CD14-positive monocyte (primary cell): ENCODE measurements at regions not wholly inside any gene's neighbourhood (a gene's known extent, or its start where the extent isn't known, plus 50 kb on each side); places are given as distances from the start of the nearest gene placed in this dataset.

Source experiments
- DNase-seq, 3 donors: peaks; one replicate each; pipeline ENCODE4 v3.0.0-alpha.2; 2011 to 2022
- H2AFZ ChIP-seq: 2 replicates; pipeline ENCODE4 v1.6.0; 2012; ENCODE audit warnings: mild to moderate bottlenecking, low read depth, low read length, inconsistent platforms; ENCODE audit not compliant: insufficient read depth, poor library complexity, severe bottlenecking
- H3K27ac ChIP-seq, 2 donors: 1 replicate in 1 of 2; 2 replicates in 1 of 2; pipeline ENCODE4 v1.5.1; 2012 to 2013; ENCODE audit warnings: low read length in 2 of 2, control low read depth in 1 of 2, inconsistent platforms in 1 of 2, low read depth in 1 of 2, mild to moderate bottlenecking in 1 of 2
- H3K27me3 ChIP-seq, 2 donors: one replicate each; pipeline versions ENCODE4 v1.6.0 to v1.6.1; 2011 to 2013; ENCODE audit warnings: low read length in 2 of 2; ENCODE audit not compliant: control insufficient read depth in 2 of 2, insufficient read depth in 2 of 2
- H3K36me3 ChIP-seq, 2 donors: replicated peaks in 1 of 2; 1 replicate in 1 of 2; 2 replicates in 1 of 2; pipeline versions ENCODE4 v1.5.1 to v1.6.1; 2012 to 2013; ENCODE audit warnings: low read length in 2 of 2, control low read depth in 1 of 2, inconsistent platforms in 1 of 2, mild to moderate bottlenecking in 1 of 2; ENCODE audit not compliant: insufficient read depth in 2 of 2, control insufficient read depth in 1 of 2
- H3K4me1 ChIP-seq, 2 donors: 1 replicate in 1 of 2; 2 replicates in 1 of 2; pipeline versions ENCODE4 v1.5.1 to v1.6.1; 2012 to 2013; ENCODE audit warnings: low read length in 2 of 2, control low read depth in 1 of 2, inconsistent platforms in 1 of 2, mild to moderate bottlenecking in 1 of 2, moderate library complexity in 1 of 2; ENCODE audit not compliant: insufficient read depth in 2 of 2, control insufficient read depth in 1 of 2
- H3K4me2 ChIP-seq: replicated peaks from 2 replicates; pipeline ENCODE3; 2012; ENCODE audit warnings: low read length, moderate library complexity, mild to moderate bottlenecking; ENCODE audit not compliant: poor library complexity, severe bottlenecking; ENCODE audit errors: extremely low read depth
- H3K4me3 ChIP-seq, 3 experiments: fragments of 200-600 bp in 1 of 3; sonication (generic) in 1 of 3; replicated peaks in 1 of 3; 1 replicate in 2 of 3; 2 replicates in 1 of 3; pipeline ENCODE4 v1.5.1; 2011 to 2013; ENCODE audit warnings: low read length in 3 of 3, mild to moderate bottlenecking in 3 of 3, control low read depth in 2 of 3, low read depth in 2 of 3, inconsistent platforms in 1 of 3, moderate library complexity in 1 of 3
- H3K79me2 ChIP-seq: 2 replicates; pipeline ENCODE4 v1.6.0; 2012; ENCODE audit warnings: mild to moderate bottlenecking, control low read depth, inconsistent platforms, low read length, moderate library complexity; ENCODE audit not compliant: insufficient read depth
- H3K9ac ChIP-seq: 2 replicates; pipeline ENCODE4 v1.6.0; 2017; ENCODE audit warnings: low read length, mild to moderate bottlenecking; ENCODE audit not compliant: insufficient read depth, poor library complexity, severe bottlenecking
- H3K9me3 ChIP-seq, 2 donors: replicated peaks in 1 of 2; 1 replicate in 1 of 2; 2 replicates in 1 of 2; pipeline versions ENCODE4 v1.5.1 to v1.6.1; 2012 to 2013; ENCODE audit warnings: low read length in 2 of 2, control low read depth in 1 of 2; ENCODE audit not compliant: control insufficient read depth in 1 of 2, insufficient read depth in 1 of 2
- H4K20me1 ChIP-seq: 2 replicates; pipeline ENCODE4 v1.6.0; 2012; ENCODE audit warnings: mild to moderate bottlenecking, low read length, control low read depth, moderate library complexity; ENCODE audit not compliant: insufficient read depth
- H3K27ac Mint-ChIP-seq, 7 donors: one replicate each; pipeline ENCODE4 v1.8.0; 2020; ENCODE audit warnings: mild to moderate bottlenecking in 7 of 7, mixed read lengths in 7 of 7, moderate library complexity in 6 of 7, inconsistent platforms in 2 of 7
- H3K27me3 Mint-ChIP-seq, 3 donors: one replicate each; pipeline ENCODE4 v1.8.0; 2021 to 2022; ENCODE audit warnings: low read depth in 3 of 3, mild to moderate bottlenecking in 3 of 3, mixed read lengths in 3 of 3, moderate library complexity in 3 of 3, inconsistent platforms in 1 of 3
- H3K36me3 Mint-ChIP-seq, 2 donors: one replicate each; pipeline ENCODE4 v1.8.0; 2020; ENCODE audit warnings: mixed read lengths in 2 of 2, inconsistent platforms in 1 of 2, mild to moderate bottlenecking in 1 of 2
- H3K4me1 Mint-ChIP-seq: one replicate; pipeline ENCODE4 v1.8.0; 2020; ENCODE audit warnings: mild to moderate bottlenecking, mixed read lengths
- H3K4me3 Mint-ChIP-seq, 2 donors: one replicate each; pipeline ENCODE4 v1.8.0; 2020; ENCODE audit warnings: mild to moderate bottlenecking in 2 of 2, mixed read lengths in 2 of 2, moderate library complexity in 1 of 2
- H3K9me3 Mint-ChIP-seq, 7 donors: one replicate each; pipeline ENCODE4 v1.8.0; 2020 to 2022; ENCODE audit warnings: mixed read lengths in 7 of 7, mild to moderate bottlenecking in 6 of 7, moderate library complexity in 6 of 7, inconsistent platforms in 2 of 7
- WGBS: methylation state at CpG from one replicate; pipeline ENCODE4 v1.1.5; 2013; ENCODE audit warnings: missing lambda C conversion rate; ENCODE audit not compliant: insufficient coverage; 5-methylcytosine and 5-hydroxymethylcytosine counted together
- intact Hi-C, 2 donors: fragments of 100-400 bp; cut with micrococcal nuclease; formaldehyde crosslinking; loops; one replicate each; pipeline versions ENCODE4 v1.15.0 to v1.15.1; 2023
- TF ChIP-seq, protein P1 (sequence below): fragments of 200-600 bp; IDR thresholded peaks from one replicate; pipeline ENCODE4 v1.8.0; 2022; ENCODE audit warnings: antibody characterized with exemption, mild to moderate bottlenecking

DNA sequence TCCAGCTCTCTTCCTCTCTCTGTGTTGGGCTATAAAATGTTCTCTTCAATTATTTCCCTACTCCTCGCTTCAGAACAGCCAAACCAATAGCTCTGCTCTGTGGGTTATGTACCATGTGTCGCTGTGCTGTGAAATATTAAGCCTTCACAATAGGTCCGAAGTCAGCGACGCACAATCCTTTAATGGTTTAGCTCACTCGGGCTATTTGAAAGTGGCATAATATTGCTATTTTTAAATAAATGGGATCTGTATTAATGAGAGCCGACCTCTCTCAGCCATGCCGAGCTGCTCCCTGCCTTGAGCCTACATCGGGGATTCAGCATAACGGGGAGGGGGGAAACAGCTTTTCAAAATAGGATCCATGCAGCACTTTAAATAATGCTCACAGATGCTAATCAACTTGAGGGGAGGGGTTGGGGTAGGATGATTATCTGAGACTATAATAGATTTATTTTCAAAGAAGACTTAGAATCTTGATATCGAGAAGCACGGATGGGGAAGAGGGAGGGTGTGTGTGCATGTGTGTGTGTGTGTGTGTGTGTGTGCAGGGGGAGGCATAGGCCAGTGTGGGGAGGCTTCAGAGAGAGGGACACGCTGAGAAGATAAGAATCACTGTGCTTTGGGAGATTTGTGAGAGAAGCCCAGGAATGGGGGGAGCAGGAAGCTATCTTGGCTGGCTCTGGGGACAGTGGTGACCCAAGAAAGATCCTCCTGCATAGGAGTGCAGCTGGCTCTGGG is 271.5 kb downstream of the NXPE2 start:
- DNase-seq: no peak
- Histone ChIP-seq H2AFZ (no peak overlapping the region), H3K4me3 (no peak overlapping the region), H3K79me2 (no peaks in the 10 kb centered on the region), H3K4me2 (no peak overlapping the region), H3K4me1 (no peaks in the 10 kb centered on the region), H3K36me3 (no peaks in the 10 kb centered on the region), H3K9ac (no peak overlapping the region), H3K27me3 (no peaks in the 10 kb centered on the region), H3K9me3 (peaks cover 0 to 15% of the 10 kb centered on the region in 2 donors), H4K20me1 (no peaks in the 10 kb centered on the region), H3K27ac (no peak overlapping the region)
- intact Hi-C loops: no loop called here
- peaks cover 1 to 14% (median 3%) of the 10 kb centered on the region in 7 donors for H3K9me3 Mint-ChIP-seq
- 86% methylated on average over 6 of the region's 13 CpGs for WGBS
- H3K36me3 Mint-ChIP-seq: no peaks in the 10 kb centered on the region
- no peaks in the 10 kb centered on the region for H3K4me1 Mint-ChIP-seq
- H3K27me3 Mint-ChIP-seq: peaks cover 0 to 2% (median 0%) of the 10 kb centered on the region in 3 donors
- H3K27ac Mint-ChIP-seq: no peak overlapping the region
- H3K4me3 Mint-ChIP-seq: no peak overlapping the region
- TF ChIP-seq, protein P1, sequence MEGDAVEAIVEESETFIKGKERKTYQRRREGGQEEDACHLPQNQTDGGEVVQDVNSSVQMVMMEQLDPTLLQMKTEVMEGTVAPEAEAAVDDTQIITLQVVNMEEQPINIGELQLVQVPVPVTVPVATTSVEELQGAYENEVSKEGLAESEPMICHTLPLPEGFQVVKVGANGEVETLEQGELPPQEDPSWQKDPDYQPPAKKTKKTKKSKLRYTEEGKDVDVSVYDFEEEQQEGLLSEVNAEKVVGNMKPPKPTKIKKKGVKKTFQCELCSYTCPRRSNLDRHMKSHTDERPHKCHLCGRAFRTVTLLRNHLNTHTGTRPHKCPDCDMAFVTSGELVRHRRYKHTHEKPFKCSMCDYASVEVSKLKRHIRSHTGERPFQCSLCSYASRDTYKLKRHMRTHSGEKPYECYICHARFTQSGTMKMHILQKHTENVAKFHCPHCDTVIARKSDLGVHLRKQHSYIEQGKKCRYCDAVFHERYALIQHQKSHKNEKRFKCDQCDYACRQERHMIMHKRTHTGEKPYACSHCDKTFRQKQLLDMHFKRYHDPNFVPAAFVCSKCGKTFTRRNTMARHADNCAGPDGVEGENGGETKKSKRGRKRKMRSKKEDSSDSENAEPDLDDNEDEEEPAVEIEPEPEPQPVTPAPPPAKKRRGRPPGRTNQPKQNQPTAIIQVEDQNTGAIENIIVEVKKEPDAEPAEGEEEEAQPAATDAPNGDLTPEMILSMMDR: no peak

DNA sequence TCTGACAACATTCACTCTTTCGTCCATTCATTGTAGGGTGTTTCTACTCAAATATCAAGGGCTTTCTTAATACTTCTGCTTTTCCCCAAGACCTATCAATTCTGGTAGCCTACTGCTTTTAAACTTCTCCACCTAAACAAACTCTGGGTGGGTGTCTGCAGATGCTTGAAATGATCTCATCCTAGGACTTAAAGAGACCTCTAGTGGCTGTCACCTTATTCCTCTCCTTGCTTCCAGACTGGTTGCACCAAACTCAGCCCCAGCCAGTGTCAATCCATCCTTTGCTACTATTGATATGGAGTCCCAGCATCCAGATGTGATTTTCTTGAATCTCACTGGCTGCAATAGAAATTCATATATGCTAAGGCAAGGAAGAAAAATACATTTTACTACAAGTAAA is 274.7 kb downstream of the NXPE2 start:
- no peaks in the 10 kb centered on the region for H3K36me3 Mint-ChIP-seq
- H3K4me1 Mint-ChIP-seq: no peaks in the 10 kb centered on the region
- Histone ChIP-seq H3K4me2 (no peak overlapping the region), H3K27me3 (no peaks in the 10 kb centered on the region), H3K79me2 (no peaks in the 10 kb centered on the region), H3K9ac (no peak overlapping the region), H3K4me1 (no peaks in the 10 kb centered on the region), H3K4me3 (no peak overlapping the region), H2AFZ (no peak overlapping the region), H4K20me1 (no peaks in the 10 kb centered on the region), H3K9me3 (peaks cover 0 to 12% of the 10 kb centered on the region in 2 donors), H3K27ac (no peak overlapping the region), H3K36me3 (no peaks in the 10 kb centered on the region)
- no peak overlapping the region for H3K4me3 Mint-ChIP-seq
- intact Hi-C loops: no loop called here
- DNase-seq: no peak
- H3K9me3 Mint-ChIP-seq: peaks cover 0 to 15% (median 4%) of the 10 kb centered on the region in 7 donors
- TF ChIP-seq, protein P1: no peak
- no CpG with 5 or more reads among the region's 1 CpG for WGBS
- no peak overlapping the region for H3K27ac Mint-ChIP-seq
- H3K27me3 Mint-ChIP-seq: peaks cover 0 to 2% (median 0%) of the 10 kb centered on the region in 3 donors
